Chondrocyte (in vitro differentiated cells): ENCODE measurements at regions not wholly inside any gene's neighbourhood (a gene's known extent, or its start where the extent isn't known, plus 50 kb on each side); places are given as distances from the start of the nearest gene placed in this dataset.

Experiments used
- DNase-seq: peaks from one replicate; pipeline ENCODE4 v3.0.0; 2021; ENCODE audit warnings: mixed read lengths, low spot score
- H3K27ac Mint-ChIP-seq: one replicate; pipeline ENCODE4 v1.8.0; 2021; ENCODE audit warnings: mild to moderate bottlenecking, moderate library complexity, mixed read lengths; ENCODE audit not compliant: unreplicated experiment
- H3K27me3 Mint-ChIP-seq: 2 replicates; pipeline ENCODE4 v1.8.0; 2021; ENCODE audit warnings: low read depth, mixed read lengths
- H3K36me3 Mint-ChIP-seq: 2 replicates; pipeline ENCODE4 v1.8.0; 2021; ENCODE audit warnings: low read depth, mixed read lengths
- H3K4me1 Mint-ChIP-seq: 2 replicates; pipeline ENCODE4 v1.8.0; 2021; ENCODE audit warnings: low read depth, mild to moderate bottlenecking, mixed read lengths
- H3K4me3 Mint-ChIP-seq: one replicate; pipeline ENCODE4 v1.8.0; 2021; ENCODE audit warnings: mild to moderate bottlenecking, moderate library complexity, mixed read lengths; ENCODE audit not compliant: unreplicated experiment
- H3K9me3 Mint-ChIP-seq: 2 replicates; pipeline ENCODE4 v1.8.0; 2021; ENCODE audit warnings: low read depth, mixed read lengths
- TF ChIP-seq, protein P1 (sequence below): fragments of 200-600 bp; sonication (generic); IDR thresholded peaks from 2 replicates; pipeline ENCODE4 v1.5.0; 2021; ENCODE audit warnings: antibody characterized with exemption, mild to moderate bottlenecking, moderate library complexity

DNA sequence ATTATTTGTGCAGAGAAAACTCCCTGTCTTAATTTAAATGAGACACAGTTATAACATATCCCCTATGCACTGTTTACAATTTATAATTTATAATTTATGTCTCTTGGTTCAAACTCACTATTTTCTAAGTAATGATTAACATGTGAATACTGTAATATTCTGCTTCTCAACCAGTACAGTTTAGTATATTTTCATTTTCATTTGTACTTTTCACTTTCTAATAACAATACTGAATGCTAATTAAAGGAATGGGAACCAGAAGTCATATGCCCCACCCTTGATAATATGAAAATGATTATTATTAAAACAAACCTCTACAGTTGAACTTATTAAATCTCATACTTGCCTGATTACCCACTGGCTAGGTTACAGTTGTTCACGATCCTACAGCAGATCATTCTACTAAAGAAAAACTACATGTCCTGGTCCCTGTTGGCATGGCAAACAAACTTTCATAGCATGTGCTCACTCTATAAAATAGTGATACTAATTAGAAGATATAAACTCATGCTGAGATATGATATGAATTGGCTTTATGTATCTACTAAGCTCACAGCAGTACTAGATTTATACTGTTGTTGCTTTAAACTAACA is 66.4 kb downstream of the POU5F2 start:
- H3K4me3 Mint-ChIP-seq: no peak overlapping the region
- TF ChIP-seq, protein P1, sequence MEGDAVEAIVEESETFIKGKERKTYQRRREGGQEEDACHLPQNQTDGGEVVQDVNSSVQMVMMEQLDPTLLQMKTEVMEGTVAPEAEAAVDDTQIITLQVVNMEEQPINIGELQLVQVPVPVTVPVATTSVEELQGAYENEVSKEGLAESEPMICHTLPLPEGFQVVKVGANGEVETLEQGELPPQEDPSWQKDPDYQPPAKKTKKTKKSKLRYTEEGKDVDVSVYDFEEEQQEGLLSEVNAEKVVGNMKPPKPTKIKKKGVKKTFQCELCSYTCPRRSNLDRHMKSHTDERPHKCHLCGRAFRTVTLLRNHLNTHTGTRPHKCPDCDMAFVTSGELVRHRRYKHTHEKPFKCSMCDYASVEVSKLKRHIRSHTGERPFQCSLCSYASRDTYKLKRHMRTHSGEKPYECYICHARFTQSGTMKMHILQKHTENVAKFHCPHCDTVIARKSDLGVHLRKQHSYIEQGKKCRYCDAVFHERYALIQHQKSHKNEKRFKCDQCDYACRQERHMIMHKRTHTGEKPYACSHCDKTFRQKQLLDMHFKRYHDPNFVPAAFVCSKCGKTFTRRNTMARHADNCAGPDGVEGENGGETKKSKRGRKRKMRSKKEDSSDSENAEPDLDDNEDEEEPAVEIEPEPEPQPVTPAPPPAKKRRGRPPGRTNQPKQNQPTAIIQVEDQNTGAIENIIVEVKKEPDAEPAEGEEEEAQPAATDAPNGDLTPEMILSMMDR: no peak
- H3K4me1 Mint-ChIP-seq: peaks cover 25% of the 10 kb centered on the region
- H3K27me3 Mint-ChIP-seq: peaks cover 4% of the 10 kb centered on the region
- no peak for DNase-seq
- H3K36me3 Mint-ChIP-seq: no peaks in the 10 kb centered on the region
- H3K9me3 Mint-ChIP-seq: no peaks in the 10 kb centered on the region
- no peak overlapping the region for H3K27ac Mint-ChIP-seq

DNA sequence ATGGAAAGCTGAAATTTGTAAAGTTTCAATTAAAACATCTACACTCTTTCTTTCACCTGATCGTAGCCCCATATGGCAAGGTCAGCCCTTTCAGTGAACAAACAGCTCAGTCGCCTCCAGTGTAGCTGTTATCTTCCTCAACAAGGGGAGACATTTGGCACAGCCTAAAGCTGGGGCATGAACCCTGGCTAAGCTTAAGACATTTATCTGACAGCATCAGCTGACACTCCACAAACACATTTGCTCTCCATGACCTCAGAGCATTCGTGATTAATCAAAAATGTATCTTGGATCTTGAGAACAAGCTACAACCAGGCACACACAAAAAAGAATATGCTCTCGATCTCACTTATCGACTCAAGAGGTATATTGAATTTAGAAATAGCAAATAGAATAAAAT is 67.3 kb downstream of the POU5F2 start:
- Mint-ChIP-seq H3K27ac (no peak overlapping the region), H3K4me3 (no peak overlapping the region), H3K36me3 (no peaks in the 10 kb centered on the region), H3K9me3 (no peaks in the 10 kb centered on the region), H3K4me1 (peaks cover 25% of the 10 kb centered on the region), H3K27me3 (peaks cover 4% of the 10 kb centered on the region)
- TF ChIP-seq, protein P1: no peak
- no peak for DNase-seq

DNA sequence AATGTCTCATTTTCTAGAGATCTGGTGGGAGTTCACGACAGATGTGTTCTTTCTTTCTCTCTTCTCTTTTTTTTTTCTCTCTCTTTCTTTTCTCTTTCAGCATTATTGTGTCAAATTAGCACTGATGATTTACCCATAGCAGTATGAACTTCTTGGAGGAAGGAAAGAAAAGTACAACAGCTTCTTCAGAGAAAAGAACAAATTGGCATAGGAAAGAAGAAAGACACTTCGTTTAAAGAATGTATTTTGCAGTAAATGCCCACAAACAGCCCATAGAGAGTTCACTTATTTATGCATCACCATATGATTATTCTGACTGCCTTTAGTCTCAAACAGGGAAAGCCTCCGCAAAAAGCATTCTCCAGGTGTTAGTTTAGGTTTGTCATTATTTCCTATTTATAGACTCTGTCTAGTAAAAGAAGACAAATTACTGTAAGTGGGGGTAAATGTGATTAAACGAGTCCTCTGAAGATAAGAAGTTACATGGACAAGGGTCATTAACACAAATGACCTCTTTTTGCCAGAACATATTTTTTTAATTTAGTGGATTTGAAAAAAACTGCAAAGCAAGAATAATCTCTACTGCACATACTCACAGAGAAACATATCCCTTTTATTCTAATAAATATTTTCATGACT is 68.0 kb downstream of the POU5F2 start:
- H3K27me3 Mint-ChIP-seq: peaks cover 4% of the 10 kb centered on the region
- H3K4me3 Mint-ChIP-seq: no peak overlapping the region
- no peaks in the 10 kb centered on the region for H3K9me3 Mint-ChIP-seq
- TF ChIP-seq, protein P1: no peak
- H3K27ac Mint-ChIP-seq: no peak overlapping the region
- peaks cover 25% of the 10 kb centered on the region for H3K4me1 Mint-ChIP-seq
- DNase-seq: no peak
- H3K36me3 Mint-ChIP-seq: no peaks in the 10 kb centered on the region

DNA sequence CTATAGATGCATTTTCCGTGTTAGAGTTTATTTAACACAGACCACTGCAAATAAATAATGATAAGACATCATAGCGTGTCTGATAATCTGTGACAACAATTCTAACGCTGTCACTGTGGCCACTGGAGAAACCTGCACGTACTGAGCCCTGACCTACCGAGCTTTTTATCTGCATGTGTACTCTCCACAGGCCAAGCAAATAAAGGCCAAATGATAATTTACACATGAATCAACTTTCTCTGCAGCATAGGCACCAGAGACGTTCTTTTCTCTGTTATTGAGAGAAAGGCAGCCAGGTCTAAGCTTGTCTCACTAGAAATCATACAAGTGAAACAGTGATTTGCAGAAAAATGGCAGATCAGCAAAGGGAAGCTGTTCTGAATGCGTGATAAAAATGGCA is 75.8 kb downstream of the POU5F2 start:
- H3K27me3 Mint-ChIP-seq: no peaks in the 10 kb centered on the region
- H3K9me3 Mint-ChIP-seq: no peaks in the 10 kb centered on the region
- TF ChIP-seq, protein P1: no peak
- H3K4me1 Mint-ChIP-seq: no peaks in the 10 kb centered on the region
- no peaks in the 10 kb centered on the region for H3K36me3 Mint-ChIP-seq
- H3K4me3 Mint-ChIP-seq: no peak overlapping the region
- DNase-seq: no peak
- H3K27ac Mint-ChIP-seq: no peak overlapping the region

DNA sequence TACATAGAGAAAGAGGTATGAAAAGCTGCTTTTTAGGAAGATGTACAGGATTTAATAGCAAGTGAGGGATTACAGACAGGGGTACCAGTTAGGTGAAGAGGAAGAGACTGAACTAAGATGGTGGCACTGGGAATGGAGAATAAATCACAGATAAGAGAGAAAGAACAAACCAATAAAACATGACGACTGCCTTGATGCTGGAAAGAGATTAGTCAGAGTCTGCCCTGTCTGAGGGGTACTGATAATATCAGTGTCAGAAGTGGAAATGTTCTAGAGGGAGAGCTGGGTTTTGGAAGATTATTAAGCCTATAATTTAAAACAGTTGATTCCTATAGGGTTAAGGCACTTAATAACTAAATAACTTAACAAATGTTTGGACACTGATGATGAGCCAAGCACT is 77.7 kb downstream of the NR2F1 start:
- Mint-ChIP-seq H3K27me3 (no peaks in the 10 kb centered on the region), H3K27ac (no peak overlapping the region), H3K4me3 (no peak overlapping the region), H3K4me1 (peaks cover 11% of the 10 kb centered on the region), H3K9me3 (peaks cover 2% of the 10 kb centered on the region), H3K36me3 (no peaks in the 10 kb centered on the region)
- DNase-seq: no peak
- TF ChIP-seq, protein P1: no peak
